ENCODE measurements at regions not wholly inside any gene's neighbourhood (a gene's known extent, or its start where the extent isn't known, plus 50 kb on each side); places are given as distances from the start of the nearest gene placed in this dataset.

DNA sequence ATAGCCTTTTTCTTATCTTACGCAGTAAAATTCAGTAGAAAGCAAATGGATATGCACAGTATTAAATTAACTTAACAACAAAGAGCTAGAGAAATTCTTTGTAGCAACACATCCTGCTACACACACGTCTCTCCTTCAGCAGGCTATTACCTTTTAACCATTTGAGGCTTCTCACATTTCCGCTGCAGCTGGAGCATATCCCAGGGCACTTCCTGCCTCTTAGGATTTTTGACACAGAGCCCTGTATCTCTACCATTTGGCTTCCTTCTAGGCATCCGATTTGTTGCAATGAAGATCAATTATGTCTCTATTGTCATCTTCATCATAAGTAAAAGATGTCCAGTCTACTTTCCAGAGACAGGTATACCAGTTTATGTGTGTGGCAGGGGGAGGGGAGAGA lies 292.4 kb upstream of the CBLB start:
- Mint-ChIP-seq H3K4me1 (ENCODE audit: low read depth) (no peaks in the 10 kb centered on the region), H3K27ac (ENCODE audit: unreplicated experiment) (no peak overlapping the region)
- TF ChIP-seq, protein P1, sequence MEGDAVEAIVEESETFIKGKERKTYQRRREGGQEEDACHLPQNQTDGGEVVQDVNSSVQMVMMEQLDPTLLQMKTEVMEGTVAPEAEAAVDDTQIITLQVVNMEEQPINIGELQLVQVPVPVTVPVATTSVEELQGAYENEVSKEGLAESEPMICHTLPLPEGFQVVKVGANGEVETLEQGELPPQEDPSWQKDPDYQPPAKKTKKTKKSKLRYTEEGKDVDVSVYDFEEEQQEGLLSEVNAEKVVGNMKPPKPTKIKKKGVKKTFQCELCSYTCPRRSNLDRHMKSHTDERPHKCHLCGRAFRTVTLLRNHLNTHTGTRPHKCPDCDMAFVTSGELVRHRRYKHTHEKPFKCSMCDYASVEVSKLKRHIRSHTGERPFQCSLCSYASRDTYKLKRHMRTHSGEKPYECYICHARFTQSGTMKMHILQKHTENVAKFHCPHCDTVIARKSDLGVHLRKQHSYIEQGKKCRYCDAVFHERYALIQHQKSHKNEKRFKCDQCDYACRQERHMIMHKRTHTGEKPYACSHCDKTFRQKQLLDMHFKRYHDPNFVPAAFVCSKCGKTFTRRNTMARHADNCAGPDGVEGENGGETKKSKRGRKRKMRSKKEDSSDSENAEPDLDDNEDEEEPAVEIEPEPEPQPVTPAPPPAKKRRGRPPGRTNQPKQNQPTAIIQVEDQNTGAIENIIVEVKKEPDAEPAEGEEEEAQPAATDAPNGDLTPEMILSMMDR (IDR thresholded peaks at IDR 0.05) = no peak

DNA sequence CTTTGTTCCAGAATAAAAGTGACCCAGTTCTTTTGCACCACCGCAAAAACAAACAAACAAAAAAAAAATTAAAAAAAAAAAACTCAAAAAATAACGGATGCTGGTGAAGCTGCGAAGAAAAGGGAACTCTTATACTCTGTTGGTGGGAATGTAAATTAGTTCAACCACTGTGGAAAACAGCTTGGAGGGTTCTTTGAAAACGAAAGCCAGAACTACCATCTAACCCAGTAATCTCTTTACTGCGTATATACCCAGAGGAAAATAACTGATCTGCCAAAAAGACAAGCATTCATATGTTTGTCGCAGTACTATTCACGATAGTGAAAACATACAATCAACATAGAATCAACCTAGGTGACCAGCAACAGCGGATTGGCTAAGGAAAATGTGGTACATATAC lies 298.9 kb upstream of the CBLB start:
- TF ChIP-seq, protein P1 (IDR thresholded peaks at IDR 0.05) = no peak
- no peak overlapping the region for H3K27ac Mint-ChIP-seq (ENCODE audit: unreplicated experiment)
- H3K4me3 Mint-ChIP-seq (ENCODE audit: unreplicated experiment) = no peak overlapping the region
- DNase-seq (ENCODE audit: low spot score) = no peak
- no peaks in the 10 kb centered on the region for H3K36me3 Mint-ChIP-seq (ENCODE audit: low read depth)
- H3K9me3 Mint-ChIP-seq (ENCODE audit: low read depth) = peaks cover 12% of the 10 kb centered on the region
- H3K4me1 Mint-ChIP-seq (ENCODE audit: low read depth) = peaks cover 11% of the 10 kb centered on the region
- H3K27me3 Mint-ChIP-seq (ENCODE audit: low read depth) = no peaks in the 10 kb centered on the region

More for the DNA sequence above, 292.4 kb upstream of the CBLB start:
- H3K4me3 Mint-ChIP-seq (ENCODE audit: unreplicated experiment) = no peak overlapping the region
- H3K27me3 Mint-ChIP-seq (ENCODE audit: low read depth) = no peaks in the 10 kb centered on the region
- no peak for DNase-seq (ENCODE audit: low spot score)
- H3K36me3 Mint-ChIP-seq (ENCODE audit: low read depth) = no peaks in the 10 kb centered on the region
- peaks cover 15% of the 10 kb centered on the region for H3K9me3 Mint-ChIP-seq (ENCODE audit: low read depth)

DNA sequence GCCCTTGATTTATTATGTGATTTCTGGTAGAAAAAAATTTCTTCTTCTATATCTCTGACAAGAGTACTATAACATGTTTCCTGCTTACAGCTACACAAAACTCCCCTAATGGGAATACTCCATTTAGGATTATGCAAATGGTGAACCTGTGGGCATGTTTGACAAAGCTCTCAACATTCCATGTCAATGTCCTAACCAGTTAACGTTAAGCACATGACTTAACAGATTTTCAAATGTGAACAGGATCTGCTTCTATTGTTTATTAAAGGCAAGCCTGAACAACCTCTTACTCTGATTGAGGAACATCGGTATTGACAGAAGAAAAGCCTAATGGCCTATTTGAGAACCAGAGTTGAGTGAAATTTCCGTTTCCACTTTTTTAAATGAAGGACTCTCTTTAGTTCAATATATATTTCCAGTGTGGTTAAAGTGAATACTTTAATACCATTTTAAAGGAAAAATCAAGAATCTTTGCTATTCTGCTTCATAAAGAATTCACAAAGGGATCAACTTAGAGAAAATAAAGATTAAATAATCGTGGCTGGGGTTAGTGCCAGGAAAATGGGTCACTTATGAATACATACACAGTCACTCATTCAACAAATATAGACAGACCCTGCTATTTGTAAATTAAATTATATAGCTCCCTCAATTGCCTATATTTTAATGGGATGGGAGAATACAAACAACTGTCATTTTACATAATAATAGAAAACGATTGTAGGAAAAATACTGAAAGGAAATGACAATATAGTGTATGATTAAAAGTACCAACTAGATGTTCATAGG lies 300.3 kb upstream of the CBLB start:
- H3K9me3 Mint-ChIP-seq (ENCODE audit: low read depth) = peaks cover 1% of the 10 kb centered on the region
- DNase-seq (ENCODE audit: low spot score) = no peak
- peaks cover 11% of the 10 kb centered on the region for H3K4me1 Mint-ChIP-seq (ENCODE audit: low read depth)
- TF ChIP-seq, protein P1 (IDR thresholded peaks at IDR 0.05) = no peak
- no peak overlapping the region for H3K27ac Mint-ChIP-seq (ENCODE audit: unreplicated experiment)
- no peaks in the 10 kb centered on the region for H3K36me3 Mint-ChIP-seq (ENCODE audit: low read depth)
- H3K27me3 Mint-ChIP-seq (ENCODE audit: low read depth) = no peaks in the 10 kb centered on the region
- no peak overlapping the region for H3K4me3 Mint-ChIP-seq (ENCODE audit: unreplicated experiment)

DNA sequence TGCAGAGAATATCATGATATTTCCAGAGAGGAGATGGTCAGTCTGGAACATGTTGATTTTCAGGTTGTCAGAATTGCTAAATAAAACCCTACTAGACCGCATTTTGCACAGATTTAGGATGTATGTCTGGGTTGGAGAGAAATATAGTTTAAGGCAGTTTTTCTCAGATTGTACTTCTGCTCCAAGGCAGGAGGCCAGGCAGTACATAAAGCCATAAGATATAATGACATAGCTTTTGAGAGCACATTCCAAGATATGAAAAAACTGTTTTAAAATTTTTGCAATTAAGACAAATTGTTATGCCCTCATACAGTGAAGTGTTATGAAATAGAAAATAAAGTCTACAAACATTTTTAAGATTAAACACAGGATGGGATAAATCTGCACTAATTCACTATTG lies 301.8 kb upstream of the CBLB start:
- no peak for DNase-seq (ENCODE audit: low spot score)
- TF ChIP-seq, protein P1 (IDR thresholded peaks at IDR 0.05) = no peak
- H3K36me3 Mint-ChIP-seq (ENCODE audit: low read depth) = no peaks in the 10 kb centered on the region
- no peak overlapping the region for H3K4me3 Mint-ChIP-seq (ENCODE audit: unreplicated experiment)
- peaks cover 11% of the 10 kb centered on the region for H3K4me1 Mint-ChIP-seq (ENCODE audit: low read depth)
- H3K9me3 Mint-ChIP-seq (ENCODE audit: low read depth) = no peaks in the 10 kb centered on the region
- no peaks in the 10 kb centered on the region for H3K27me3 Mint-ChIP-seq (ENCODE audit: low read depth)
- no peak overlapping the region for H3K27ac Mint-ChIP-seq (ENCODE audit: unreplicated experiment)

DNA sequence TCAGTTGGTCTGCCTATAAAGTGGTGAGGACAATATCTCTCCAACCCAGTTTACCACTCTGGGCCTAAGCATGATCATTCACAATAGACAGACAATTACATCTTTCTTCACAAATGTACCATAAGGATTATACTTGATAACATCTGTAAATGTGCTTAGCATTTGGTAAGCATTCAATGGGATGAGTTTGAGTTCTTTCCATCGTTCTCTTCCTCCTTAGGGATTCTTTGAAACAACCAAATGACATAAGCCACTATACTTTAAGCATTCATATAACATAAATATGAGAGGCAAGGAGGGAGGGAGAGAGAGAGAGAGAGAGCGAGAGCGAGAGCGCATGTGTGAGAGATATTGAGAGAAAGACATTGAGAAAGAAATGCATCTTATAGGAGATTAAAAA lies 303.3 kb upstream of the CBLB start:
- no peak overlapping the region for H3K27ac Mint-ChIP-seq (ENCODE audit: unreplicated experiment)
- H3K4me3 Mint-ChIP-seq (ENCODE audit: unreplicated experiment) = no peak overlapping the region
- TF ChIP-seq, protein P1 (IDR thresholded peaks at IDR 0.05) = no peak
- peaks cover 22% of the 10 kb centered on the region for H3K4me1 Mint-ChIP-seq (ENCODE audit: low read depth)
- DNase-seq (ENCODE audit: low spot score) = no peak
- no peaks in the 10 kb centered on the region for H3K36me3 Mint-ChIP-seq (ENCODE audit: low read depth)
- no peaks in the 10 kb centered on the region for H3K9me3 Mint-ChIP-seq (ENCODE audit: low read depth)
- H3K27me3 Mint-ChIP-seq (ENCODE audit: low read depth) = no peaks in the 10 kb centered on the region

All from chondrocyte (in vitro differentiated cells).